GM23338 (cell line): ENCODE measurements at regions not wholly inside any gene's neighbourhood (a gene's known extent, or its start where the extent isn't known, plus 50 kb on each side); places are given as distances from the start of the nearest gene placed in this dataset.

Source experiments
- ATAC-seq: fragments of 200-7000 bp; cut with Tn5 transposase; 3 replicates; pipeline ENCODE4 v1.9.1; 2020
- DNase-seq: peaks from one replicate; pipeline ENCODE4 v3.0.0-alpha.2; 2015; ENCODE audit warnings: low spot score
- H2AFZ ChIP-seq: fragments of 200-600 bp; sonication (generic); 2 replicates; pipeline ENCODE4 v1.8.0; 2016; ENCODE audit warnings: antibody characterized with exemption, mild to moderate bottlenecking, moderate library complexity
- H3F3A ChIP-seq: fragments of 200-600 bp; sonication (generic); replicated peaks from 2 replicates; pipeline ENCODE4 v1.8.0; 2017; ENCODE audit warnings: antibody characterized with exemption, mixed run types, low read depth
- H3K27ac ChIP-seq: fragments of 200-600 bp; sonication (generic); 2 replicates; pipeline ENCODE4 v1.6.1; 2016; ENCODE audit warnings: low read depth
- H3K27me3 ChIP-seq: fragments of 200-600 bp; sonication (generic); 2 replicates; pipeline ENCODE4 v1.8.0; 2016; ENCODE audit warnings: mild to moderate bottlenecking, mixed run types, moderate library complexity; ENCODE audit not compliant: insufficient read depth
- H3K36me3 ChIP-seq: fragments of 200-600 bp; sonication (generic); 2 replicates; pipeline ENCODE4 v1.8.0; 2016; ENCODE audit warnings: mild to moderate bottlenecking; ENCODE audit not compliant: insufficient read depth
- H3K4me1 ChIP-seq: fragments of 200-600 bp; sonication (generic); 2 replicates; pipeline ENCODE4 v1.8.0; 2016; ENCODE audit warnings: mild to moderate bottlenecking, moderate library complexity; ENCODE audit not compliant: insufficient read depth
- H3K4me2 ChIP-seq: fragments of 200-600 bp; sonication (generic); 2 replicates; pipeline ENCODE4 v1.7.1; 2017; ENCODE audit warnings: mixed run types
- H3K4me3 ChIP-seq: fragments of 200-600 bp; sonication (generic); 2 replicates; pipeline ENCODE4 v1.6.1; 2016; ENCODE audit warnings: mixed run types
- H3K79me2 ChIP-seq: fragments of 200-600 bp; sonication (generic); replicated peaks from 2 replicates; pipeline ENCODE4 v1.8.0; 2017; ENCODE audit warnings: mild to moderate bottlenecking; ENCODE audit not compliant: insufficient read depth
- H3K9me2 ChIP-seq: fragments of 200-600 bp; sonication (generic); 2 replicates; pipeline ENCODE4 v1.8.0; 2017; ENCODE audit not compliant: insufficient read depth
- H4K20me1 ChIP-seq: fragments of 200-600 bp; sonication (generic); replicated peaks from 2 replicates; pipeline ENCODE4 v1.8.0; 2017; ENCODE audit warnings: mild to moderate bottlenecking; ENCODE audit not compliant: insufficient read depth
- H3K27ac Mint-ChIP-seq: 2 replicates; pipeline ENCODE4 v1.8.0; 2020; ENCODE audit warnings: inconsistent platforms, mild to moderate bottlenecking, moderate library complexity, mixed read lengths
- H3K27me3 Mint-ChIP-seq: 3 replicates; pipeline ENCODE4 v1.8.0; 2022; ENCODE audit warnings: low read depth, mild to moderate bottlenecking, moderate library complexity, mixed read lengths, inconsistent platforms; ENCODE audit not compliant: insufficient read depth, poor library complexity
- H3K36me3 Mint-ChIP-seq: 3 replicates; pipeline ENCODE4 v1.8.0; 2021; ENCODE audit warnings: low read depth, mild to moderate bottlenecking, inconsistent platforms, moderate library complexity, mixed read lengths
- H3K4me1 Mint-ChIP-seq: 3 replicates; pipeline ENCODE4 v1.8.0; 2020; ENCODE audit warnings: mild to moderate bottlenecking, inconsistent platforms, mixed read lengths
- H3K4me3 Mint-ChIP-seq: 3 replicates; pipeline ENCODE4 v1.8.0; 2021; ENCODE audit warnings: moderate library complexity, mild to moderate bottlenecking, inconsistent platforms, mixed read lengths
- H3K9me3 Mint-ChIP-seq: 3 replicates; pipeline ENCODE4 v1.8.0; 2020; ENCODE audit warnings: moderate library complexity, mild to moderate bottlenecking, inconsistent platforms, mixed read lengths
- CREB1 ChIP-seq: fragments of 250-450 bp; sonication (Bioruptor Pico); IDR thresholded peaks from 2 replicates; pipeline ENCODE4 v1.5.0; 2020; ENCODE audit warnings: low read depth, mild to moderate bottlenecking, moderate library complexity
- CTCF ChIP-seq, 2 experiments: fragments of 200-600 bp in 1 of 2; sonication (generic) in 1 of 2; conservative IDR thresholded peaks; 2 replicates each; pipeline versions ENCODE4 v1.5.1 to v1.6.1; 2016 to 2017; ENCODE audit warnings: antibody characterized with exemption in 2 of 2, low read depth in 2 of 2, mild to moderate bottlenecking in 2 of 2, moderate library complexity in 1 of 2
- EZH2 ChIP-seq: fragments of 200-600 bp; sonication (generic); IDR thresholded peaks from one replicate; pipeline ENCODE4 v1.8.0; 2017; ENCODE audit warnings: antibody characterized with exemption, mild to moderate bottlenecking, low read depth; ENCODE audit not compliant: unreplicated experiment
- EZH2phosphoT487 ChIP-seq: fragments of 200-600 bp; sonication (generic); IDR thresholded peaks from one replicate; pipeline ENCODE4 v1.8.1; 2018; ENCODE audit warnings: antibody characterized with exemption; ENCODE audit not compliant: unreplicated experiment
- JUNB ChIP-seq: IDR thresholded peaks from one replicate; pipeline ENCODE4 v1.6.1; 2016; ENCODE audit warnings: antibody characterized with exemption; ENCODE audit not compliant: unreplicated experiment
- POLR2AphosphoS5 ChIP-seq: IDR thresholded peaks from 2 replicates; pipeline ENCODE4 v1.6.1; 2016; ENCODE audit warnings: antibody characterized with exemption, low read depth
- REST ChIP-seq: IDR thresholded peaks from one replicate; pipeline ENCODE4 v1.6.1; 2018; ENCODE audit warnings: antibody characterized with exemption; ENCODE audit not compliant: unreplicated experiment
- STAT1 ChIP-seq: IDR thresholded peaks from one replicate; pipeline ENCODE4 v1.6.1; 2016; ENCODE audit warnings: antibody characterized with exemption; ENCODE audit not compliant: unreplicated experiment
- ZNF114 ChIP-seq: fragments of 250-450 bp; sonication (Bioruptor Pico); IDR thresholded peaks from 2 replicates; pipeline ENCODE4 v1.5.0; 2020; ENCODE audit warnings: mild to moderate bottlenecking, moderate library complexity
- ZNF331 ChIP-seq: fragments of 250-450 bp; sonication (Bioruptor Pico); IDR thresholded peaks from 2 replicates; pipeline ENCODE4 v1.5.0; 2020; ENCODE audit warnings: low read depth, mild to moderate bottlenecking, moderate library complexity
- ZNF462 ChIP-seq: fragments of 250-450 bp; sonication (Bioruptor Pico); IDR thresholded peaks from 2 replicates; pipeline ENCODE4 v1.5.0; 2020; ENCODE audit warnings: mild to moderate bottlenecking, moderate library complexity

GRCh38 chr15:72855791-72856190 is 72.2 kb upstream of the ADPGK start:
- Histone ChIP-seq H3K4me3 (no peak overlapping the region), H3K4me2 (no peak overlapping the region), H2AFZ (no peak overlapping the region), H3K27ac (no peak overlapping the region), H4K20me1 (no peaks in the 10 kb centered on the region), H3K79me2 (no peaks in the 10 kb centered on the region), H3F3A (no peaks in the 10 kb centered on the region), H3K36me3 (no peaks in the 10 kb centered on the region), H3K27me3 (no peaks in the 10 kb centered on the region), H3K4me1 (peaks cover 3% of the 10 kb centered on the region; the same call in 1 of the 2 replicates), H3K9me2 (peaks cover 5% of the 10 kb centered on the region; the same call in 1 of the 2 replicates)
- no peaks in the 10 kb centered on the region for H3K36me3 Mint-ChIP-seq
- TF ChIP-seq STAT1 = no peak
- TF ChIP-seq REST = no peak
- TF ChIP-seq EZH2phosphoT487 = no peak
- TF ChIP-seq JUNB = no peak
- no peak for TF ChIP-seq ZNF114
- TF ChIP-seq ZNF331 = no peak
- no peak for TF ChIP-seq POLR2AphosphoS5
- TF ChIP-seq CTCF (conservative IDR thresholded peaks at IDR 0.05; ENCODE audit: low read depth in 2 of 2) = no peak
- TF ChIP-seq CREB1 = no peak
- H3K4me1 Mint-ChIP-seq = peaks cover 6% of the 10 kb centered on the region; the same call in 2 of the 3 replicates
- peaks cover 2% of the 10 kb centered on the region for H3K27me3 Mint-ChIP-seq
- no peak for ATAC-seq
- DNase-seq = no peak
- H3K9me3 Mint-ChIP-seq = no peaks in the 10 kb centered on the region; the same call in 2 of the 3 replicates
- H3K4me3 Mint-ChIP-seq = no peak overlapping the region
- no peak overlapping the region for H3K27ac Mint-ChIP-seq

- peaks cover 21% of the 10 kb centered on the region for H3K4me1 ChIP-seq
- ATAC-seq = no peak
- H3K36me3 ChIP-seq = no peaks in the 10 kb centered on the region
- H4K20me1 ChIP-seq = no peaks in the 10 kb centered on the region
- Mint-ChIP-seq H3K27me3 (no peaks in the 10 kb centered on the region), H3K4me3 (no peak overlapping the region), H3K9me3 (no peaks in the 10 kb centered on the region; the same call in 2 of the 3 replicates), H3K36me3 (no peaks in the 10 kb centered on the region), H3K27ac (no peak overlapping the region), H3K4me1 (peaks cover 27% of the 10 kb centered on the region)
- H3K79me2 ChIP-seq = no peaks in the 10 kb centered on the region
- peaks cover 5% of the 10 kb centered on the region; the same call in 1 of the 2 replicates for H3K9me2 ChIP-seq
- no peaks in the 10 kb centered on the region for H3K27me3 ChIP-seq
- H2AFZ ChIP-seq = 0 out of 2 replicates have a peak overlapping the region, but pooled peaks have one; percentile 38
- no peak overlapping the region for H3K4me3 ChIP-seq
- H3F3A ChIP-seq = no peaks in the 10 kb centered on the region
- no peak overlapping the region for H3K4me2 ChIP-seq
- no peak for DNase-seq
- H3K27ac ChIP-seq = no peak overlapping the region
- TF ChIP-seq ZNF462 (no peak), POLR2AphosphoS5 (no peak), ZNF331 (no peak), EZH2 (no peak)
Observed at GRCh38 chr15:72852273-72852672, 68.7 kb upstream of the ADPGK start.
